SK-N-SH (cell line): ENCODE measurements at regions not wholly inside any gene's neighbourhood (a gene's known extent, or its start where the extent isn't known, plus 50 kb on each side); places are given as distances from the start of the nearest gene placed in this dataset.

Experiments used
- CTCF ChIA-PET: fragments of 300-600, 350-600 bp; formaldehyde crosslinking; extraction: SDS; loops from one replicate; lab custom pipeline; 2021; lab: Yijun Ruan, JAX
- POLR2A ChIA-PET: fragments of 350-600 bp; sonication (Branson Sonifier 250); formaldehyde crosslinking; extraction: SDS; loops from one replicate; lab custom pipeline; 2020; ENCODE audit warnings: antibody characterized with exemption, inconsistent platforms; lab: Yijun Ruan, JAX
- DNase-seq: peaks from one replicate; pipeline ENCODE4 v3.0.0; 2012
- H2AFZ ChIP-seq: fragments of 200-600 bp; sonication (generic); 2 replicates; pipeline ENCODE4 v1.8.1; 2016; ENCODE audit warnings: antibody characterized with exemption, mild to moderate bottlenecking, low read depth
- H3F3A ChIP-seq: fragments of 200-600 bp; sonication (generic); replicated peaks from 2 replicates; pipeline ENCODE3; 2016; ENCODE audit warnings: antibody characterized with exemption, mild to moderate bottlenecking; ENCODE audit not compliant: insufficient read depth
- H3K27ac ChIP-seq, 2 experiments: fragments of 200-500 bp in 1 of 2; fragments of 200-600 bp in 1 of 2; sonication (Bioruptor generic) in 1 of 2; sonication (generic), shearing (Covaris generic) in 1 of 2; 2 replicates each; pipeline versions ENCODE4 v1.5.1 to v1.6.1; 2014 to 2016; ENCODE audit warnings: low read depth in 2 of 2, inconsistent platforms in 1 of 2, low read length in 1 of 2, mild to moderate bottlenecking in 1 of 2, mixed read lengths in 1 of 2
- H3K27me3 ChIP-seq: fragments of 200-600 bp; sonication (generic), shearing (Covaris generic); 2 replicates; pipeline ENCODE4 v1.6.1; 2016; ENCODE audit warnings: mixed run types; ENCODE audit not compliant: insufficient read depth
- H3K36me3 ChIP-seq, 2 experiments: fragments of 200-500 bp in 1 of 2; fragments of 200-600 bp in 1 of 2; sonication (Bioruptor generic) in 1 of 2; sonication (generic) in 1 of 2; replicated peaks in 1 of 2; 2 replicates each; pipeline versions ENCODE3 to v1.5.1; 2014 to 2016; ENCODE audit warnings: low read length in 1 of 2, mild to moderate bottlenecking in 1 of 2; ENCODE audit not compliant: insufficient read depth in 2 of 2, control insufficient read depth in 1 of 2
- H3K4me1 ChIP-seq, 2 experiments: fragments of 200-500 bp in 1 of 2; fragments of 200-600 bp in 1 of 2; sonication (Bioruptor generic) in 1 of 2; sonication (generic), shearing (Covaris generic) in 1 of 2; 2 replicates each; pipeline versions ENCODE4 v1.5.1 to v1.6.1; 2014 to 2016; ENCODE audit warnings: low read depth in 1 of 2, low read length in 1 of 2, mixed run types in 1 of 2; ENCODE audit not compliant: insufficient read depth in 2 of 2, control insufficient read depth in 1 of 2
- H3K4me2 ChIP-seq: fragments of 200-600 bp; sonication (generic), shearing (Covaris generic); 2 replicates; pipeline ENCODE4 v1.6.1; 2017; ENCODE audit warnings: mixed run types
- H3K4me3 ChIP-seq, 2 experiments: fragments of 200-500 bp in 1 of 2; fragments of 200-600 bp in 1 of 2; sonication (Bioruptor generic) in 1 of 2; sonication (generic), shearing (Covaris generic) in 1 of 2; 2 replicates each; pipeline versions ENCODE4 v1.5.1 to v1.8.1; 2014 to 2016; ENCODE audit warnings: low read depth in 2 of 2, inconsistent platforms in 1 of 2, low read length in 1 of 2, mild to moderate bottlenecking in 1 of 2, mixed read lengths in 1 of 2, moderate library complexity in 1 of 2
- H3K79me2 ChIP-seq: fragments of 200-600 bp; sonication (generic); 2 replicates; pipeline ENCODE4 v1.8.1; 2017; ENCODE audit warnings: mild to moderate bottlenecking; ENCODE audit not compliant: insufficient read depth
- H3K9ac ChIP-seq: fragments of 200-600 bp; sonication (generic); 2 replicates; pipeline ENCODE4 v1.6.1; 2017; ENCODE audit warnings: mixed run types
- H3K9me2 ChIP-seq: fragments of 200-600 bp; sonication (generic); 2 replicates; pipeline ENCODE4 v1.6.1; 2017; ENCODE audit warnings: mixed run types
- H3K9me3 ChIP-seq: fragments of 200-600 bp; sonication (generic); 2 replicates; pipeline ENCODE4 v1.6.1; 2017; ENCODE audit warnings: mixed run types, mild to moderate bottlenecking, moderate library complexity
- H4K20me1 ChIP-seq: fragments of 200-600 bp; sonication (generic); 2 replicates; pipeline ENCODE4 v1.6.1; 2017; ENCODE audit warnings: mild to moderate bottlenecking, mixed run types; ENCODE audit not compliant: insufficient read depth
- CTCF ChIP-seq: fragments of 200-600 bp; sonication (generic); IDR thresholded peaks from 2 replicates; pipeline ENCODE4 v1.6.1; 2017; ENCODE audit warnings: antibody characterized with exemption, mild to moderate bottlenecking, moderate library complexity
- EP300 ChIP-seq, 2 experiments: IDR thresholded peaks; 2 replicates each; pipeline versions ENCODE4 v1.4.0 to v1.6.1; 2012; ENCODE audit warnings: borderline replicate concordance in 1 of 2, low read depth in 1 of 2, low read length in 1 of 2
- FOSL2 ChIP-seq: IDR thresholded peaks from 2 replicates; pipeline ENCODE4 v1.4.0; 2012; ENCODE audit warnings: low read depth, mild to moderate bottlenecking, moderate library complexity, borderline replicate concordance
- FOXJ3 ChIP-seq: sonication (generic); formaldehyde crosslinking; IDR thresholded peaks from 2 replicates; pipeline ENCODE4 v1.5.1; 2020; ENCODE audit warnings: mild to moderate bottlenecking, missing genetic modification reagents
- FOXM1 ChIP-seq: IDR thresholded peaks from 2 replicates; pipeline ENCODE4 v1.4.0; 2012; ENCODE audit warnings: low read depth, mild to moderate bottlenecking
- GATA2 ChIP-seq: sonication (generic); formaldehyde crosslinking; IDR thresholded peaks from 2 replicates; pipeline ENCODE4 v1.5.0; 2020; ENCODE audit warnings: mild to moderate bottlenecking, missing genetic modification reagents
- MAX ChIP-seq: IDR thresholded peaks from 2 replicates; pipeline ENCODE4 v1.4.0; 2012; ENCODE audit warnings: low read depth
- MEF2A ChIP-seq: IDR thresholded peaks from 2 replicates; pipeline ENCODE4 v1.4.0; 2012; ENCODE audit warnings: low read depth, borderline replicate concordance
- NFIC ChIP-seq: IDR thresholded peaks from 2 replicates; pipeline ENCODE4 v1.4.0; 2012; ENCODE audit warnings: borderline replicate concordance
- POLR2AphosphoS5 ChIP-seq: IDR thresholded peaks from 2 replicates; pipeline ENCODE4 v1.6.1; 2012; ENCODE audit warnings: low read depth, low read length
- RAD21 ChIP-seq: IDR thresholded peaks from 2 replicates; pipeline ENCODE4 v1.6.1; 2012; ENCODE audit warnings: mild to moderate bottlenecking, low read length
- RCOR1 ChIP-seq: fragments of 150-350 bp; IDR thresholded peaks from 2 replicates; pipeline ENCODE4 v1.6.1; 2017; ENCODE audit warnings: antibody characterized with exemption, low read length
- RXRA ChIP-seq: IDR thresholded peaks from 2 replicates; pipeline ENCODE4 v1.4.0; 2012; ENCODE audit warnings: low read depth, mild to moderate bottlenecking, borderline replicate concordance
- SMC3 ChIP-seq: IDR thresholded peaks from 2 replicates; pipeline ENCODE4 v1.6.1; 2012; ENCODE audit warnings: low read depth, low read length, improper control_type of control experiment
- TCF12 ChIP-seq: IDR thresholded peaks from 2 replicates; pipeline ENCODE4 v1.4.0; 2012
- TEAD4 ChIP-seq: IDR thresholded peaks from 2 replicates; pipeline ENCODE4 v1.4.0; 2012; ENCODE audit warnings: mild to moderate bottlenecking, borderline replicate concordance; ENCODE audit not compliant: insufficient read depth
- USF1 ChIP-seq: IDR thresholded peaks from 2 replicates; pipeline ENCODE4 v1.4.0; 2012; ENCODE audit warnings: low read depth, borderline replicate concordance
- YY1 ChIP-seq: IDR thresholded peaks from 2 replicates; pipeline ENCODE4 v1.4.0; 2012; ENCODE audit warnings: low read depth, mild to moderate bottlenecking
- ZBTB33 ChIP-seq: IDR thresholded peaks from 2 replicates; pipeline ENCODE4 v1.4.0; 2012; ENCODE audit warnings: low read depth, borderline replicate concordance
- WGBS: methylation state at CpG from one replicate; pipeline ENCODE4 v1.1.6; 2017; ENCODE audit warnings: low lambda C conversion rate; 5-methylcytosine and 5-hydroxymethylcytosine counted together

- TF ChIP-seq MAX (no peak), RXRA (no peak), CTCF (no peak), FOSL2 (no peak)
Observed at GRCh38 chr17:70916469-70916868, 747.1 kb downstream of the KCNJ2 start (continued).

- Histone ChIP-seq H3K9me3 (no peaks in the 10 kb centered on the region), H3F3A (no peaks in the 10 kb centered on the region), H3K4me2 (no peak overlapping the region), H3K36me3 (no peaks in the 10 kb centered on the region), H3K4me3 (no peak overlapping the region), H3K9me2 (no peaks in the 10 kb centered on the region), H2AFZ (no peak overlapping the region), H3K4me1 (no peaks in the 10 kb centered on the region), H4K20me1 (no peaks in the 10 kb centered on the region), H3K79me2 (no peaks in the 10 kb centered on the region), H3K27ac (no peak overlapping the region), H3K9ac (no peak overlapping the region), H3K27me3 (no peaks in the 10 kb centered on the region)
- WGBS, result 33% methylated on average over 1 of the region's 1 CpG
- no peak for DNase-seq
- TF ChIP-seq POLR2AphosphoS5, result no peak
- no peak for TF ChIP-seq TCF12
- TF ChIP-seq ZBTB33, result no peak
- no peak for TF ChIP-seq FOXJ3
- no peak for TF ChIP-seq RCOR1
- TF ChIP-seq YY1, result no peak
- no peak for TF ChIP-seq TEAD4
- TF ChIP-seq FOXM1, result no peak
- TF ChIP-seq NFIC, result no peak
- TF ChIP-seq RAD21, result no peak
- no peak for TF ChIP-seq GATA2 (CRISPR knock-in tag)
- no peak for TF ChIP-seq EP300 (IDR thresholded peaks at IDR 0.05; ENCODE audit: borderline replicate concordance in 1 of 2, low read depth in 1 of 2, low read length in 1 of 2)
- TF ChIP-seq USF1, result no peak
- TF ChIP-seq MAX, result no peak
- no peak for TF ChIP-seq RXRA
- TF ChIP-seq SMC3, result no peak
- no peak for TF ChIP-seq MEF2A
- ChIA-PET POLR2A (no interaction called here), CTCF (interaction anchor here (0.6 kb wide), 1 partner anchor 533 kb away, joined by 3 read pairs; no protein-coding TSS in a partner anchor)
Observed at GRCh38 chr17:70919241-70919640, 749.9 kb downstream of the KCNJ2 start.
